Activated T-helper 1 cell treated with anti-CD3 and anti-CD28 coated beads, Interleukin-12 subunit alpha, Interleukin-12 subunit beta, Interleukin-2, Interleukin-4 antibody, amounts not matched to agents 30 ng/mL and 10 ng/mL and 1 ng/mL, durations not matched to agents 14 hours and 24 hours and 36 hours (primary cell): ENCODE measurements at regions not wholly inside any gene's neighbourhood (a gene's known extent, or its start where the extent isn't known, plus 50 kb on each side); places are given as distances from the start of the nearest gene placed in this dataset.

Experiments
- DNase-seq: peaks from one replicate; pipeline ENCODE4 v3.0.0; 2021; ENCODE audit warnings: low spot score
- H3K27ac Mint-ChIP-seq: one replicate; pipeline ENCODE4 v1.8.0; 2021; ENCODE audit warnings: mild to moderate bottlenecking, mixed read lengths
- H3K27me3 Mint-ChIP-seq: one replicate; pipeline ENCODE4 v1.8.0; 2022; ENCODE audit warnings: mild to moderate bottlenecking, moderate library complexity, mixed read lengths; ENCODE audit not compliant: insufficient read depth
- H3K36me3 Mint-ChIP-seq: one replicate; pipeline ENCODE4 v1.8.0; 2021; ENCODE audit warnings: low read depth, mixed read lengths
- H3K4me1 Mint-ChIP-seq: one replicate; pipeline ENCODE4 v1.8.0; 2021; ENCODE audit warnings: low read depth, mixed read lengths
- H3K4me3 Mint-ChIP-seq: one replicate; pipeline ENCODE4 v1.8.0; 2021; ENCODE audit warnings: mild to moderate bottlenecking, moderate library complexity, mixed read lengths
- H3K9me3 Mint-ChIP-seq: one replicate; pipeline ENCODE4 v1.8.0; 2021; ENCODE audit warnings: mixed read lengths
- intact Hi-C: fragments of 100-400 bp; cut with micrococcal nuclease; formaldehyde crosslinking; loops from one replicate; pipeline ENCODE4 v1.15.1; 2024

DNA sequence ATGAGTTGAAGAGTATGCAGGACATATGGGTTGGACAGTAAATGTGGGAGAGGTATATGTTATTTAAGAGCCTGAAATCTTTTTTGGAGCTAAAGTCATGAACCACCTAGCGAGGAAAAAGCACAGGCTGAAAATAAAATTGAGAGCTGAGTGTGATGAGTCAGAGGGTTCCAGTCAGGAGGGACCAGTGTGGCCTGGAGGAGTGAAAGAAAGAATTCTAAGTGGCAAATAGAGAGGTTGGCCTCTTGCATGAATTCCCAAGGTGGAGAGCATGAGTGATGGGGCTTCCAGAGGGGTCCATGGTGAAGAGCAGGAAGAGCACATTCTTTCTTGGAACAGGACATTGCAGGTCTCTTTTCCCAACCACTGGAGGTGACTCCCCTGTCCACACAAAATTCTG lies 282.6 kb downstream of the TDRD15 start:
- no peaks in the 10 kb centered on the region for H3K36me3 Mint-ChIP-seq
- no peaks in the 10 kb centered on the region for H3K9me3 Mint-ChIP-seq
- no peaks in the 10 kb centered on the region for H3K27me3 Mint-ChIP-seq
- no peak overlapping the region for H3K4me3 Mint-ChIP-seq
- no peak overlapping the region for H3K27ac Mint-ChIP-seq
- no peak for DNase-seq
- intact Hi-C loops, result no loop called here
- H3K4me1 Mint-ChIP-seq, result no peaks in the 10 kb centered on the region

DNA sequence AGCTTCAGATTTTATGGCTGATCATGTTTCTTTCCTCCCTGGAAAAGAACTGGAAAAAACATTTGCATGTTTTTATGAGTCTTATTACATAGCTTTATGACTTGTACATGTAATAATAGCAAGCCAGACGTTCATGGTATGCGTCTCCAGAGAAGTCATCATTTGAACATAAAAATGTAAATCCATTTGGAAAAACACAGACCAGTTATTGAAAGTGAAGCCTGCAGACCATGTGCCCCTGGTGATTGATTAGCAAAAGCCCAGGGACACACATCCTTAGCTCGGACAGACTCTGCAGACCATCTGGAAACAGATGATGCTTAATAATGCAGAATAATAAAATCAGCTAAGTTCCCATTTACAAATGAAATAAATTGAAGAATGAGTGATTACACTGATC lies 283.1 kb downstream of the TDRD15 start:
- Mint-ChIP-seq H3K9me3 (no peaks in the 10 kb centered on the region), H3K27ac (no peak overlapping the region)

DNA sequence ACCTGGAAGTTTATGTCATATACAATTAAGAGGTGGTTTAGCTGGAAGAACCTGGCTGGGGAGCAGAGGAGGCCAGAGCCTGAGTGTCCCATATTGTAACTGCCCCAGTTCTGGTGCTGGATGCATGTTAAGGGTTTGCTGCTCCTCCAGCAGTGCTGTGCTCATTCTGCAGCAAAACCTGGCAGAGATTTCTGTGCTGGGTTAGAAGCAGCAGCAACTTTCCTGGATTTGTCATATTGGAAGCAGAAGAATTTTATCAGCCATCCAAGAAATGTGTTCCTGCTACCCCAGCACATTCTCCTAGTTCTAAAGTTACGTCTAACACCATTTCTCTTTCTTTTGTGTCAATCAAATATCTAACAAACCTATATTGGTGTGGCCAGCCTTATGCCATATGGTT lies 284.1 kb downstream of the TDRD15 start:
- no peak overlapping the region for H3K27ac Mint-ChIP-seq
- H3K9me3 Mint-ChIP-seq, result no peaks in the 10 kb centered on the region
- no peaks in the 10 kb centered on the region for H3K4me1 Mint-ChIP-seq
- H3K27me3 Mint-ChIP-seq, result no peaks in the 10 kb centered on the region
- H3K4me3 Mint-ChIP-seq, result no peak overlapping the region
- DNase-seq, result no peak
- intact Hi-C loops, result no loop called here
- H3K36me3 Mint-ChIP-seq, result no peaks in the 10 kb centered on the region

More for the DNA sequence above, 283.1 kb downstream of the TDRD15 start:
- no peak for DNase-seq
- Mint-ChIP-seq H3K27me3 (no peaks in the 10 kb centered on the region), H3K4me3 (no peak overlapping the region), H3K36me3 (no peaks in the 10 kb centered on the region), H3K4me1 (no peaks in the 10 kb centered on the region)
- intact Hi-C loops, result no loop called here

DNA sequence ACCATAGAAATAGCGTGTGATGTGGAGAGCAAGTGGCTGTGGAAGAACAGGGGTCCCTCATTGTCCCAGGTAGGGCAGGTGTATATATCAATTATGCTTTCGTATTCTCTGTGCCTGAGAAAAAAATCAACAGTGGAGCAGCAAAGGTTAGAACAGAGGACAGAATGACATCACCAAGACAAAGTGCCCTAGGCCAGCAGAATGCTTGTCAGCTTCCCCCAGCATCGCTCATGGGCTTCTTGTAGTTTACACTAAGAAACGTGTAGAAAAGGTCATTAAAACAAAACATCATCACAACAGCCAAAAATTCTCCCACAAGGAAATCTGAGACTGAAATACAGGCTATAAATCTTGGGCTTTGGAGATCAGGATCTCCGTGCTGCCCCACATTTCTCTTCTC lies 288.0 kb downstream of the TDRD15 start:
- no peaks in the 10 kb centered on the region for H3K4me1 Mint-ChIP-seq
- no peaks in the 10 kb centered on the region for H3K27me3 Mint-ChIP-seq
- no peaks in the 10 kb centered on the region for H3K36me3 Mint-ChIP-seq
- peaks cover 3% of the 10 kb centered on the region for H3K9me3 Mint-ChIP-seq
- intact Hi-C loops, result no loop called here
- no peak overlapping the region for H3K27ac Mint-ChIP-seq
- no peak overlapping the region for H3K4me3 Mint-ChIP-seq
- no peak for DNase-seq

DNA sequence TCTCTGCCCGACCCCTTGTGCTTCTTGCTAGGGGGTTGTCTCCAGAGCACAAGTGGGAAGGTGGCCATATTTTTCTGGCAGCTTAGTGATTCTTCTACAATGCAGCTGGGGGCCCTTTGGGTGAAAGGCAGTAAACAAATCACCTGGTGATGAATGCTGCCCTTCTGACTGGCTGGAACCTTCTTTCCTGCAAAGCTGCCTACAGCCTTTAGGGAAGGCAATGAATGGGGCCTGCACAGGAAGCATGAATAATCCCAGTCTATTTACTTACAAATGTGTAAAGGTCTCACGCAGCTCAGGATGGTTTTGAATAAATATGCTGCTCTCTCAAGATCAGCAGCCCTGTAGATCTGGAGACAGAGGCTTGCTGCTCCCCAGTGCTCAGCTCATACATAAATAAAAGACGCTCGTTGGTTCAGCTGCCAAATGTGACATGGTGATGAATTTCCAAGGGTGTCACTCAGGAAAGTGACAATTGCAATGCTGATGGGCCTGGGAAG lies 289.2 kb downstream of the TDRD15 start:
- Mint-ChIP-seq H3K4me3 (no peak overlapping the region), H3K27ac (no peak overlapping the region), H3K4me1 (no peaks in the 10 kb centered on the region), H3K36me3 (no peaks in the 10 kb centered on the region), H3K9me3 (peaks cover 3% of the 10 kb centered on the region), H3K27me3 (no peaks in the 10 kb centered on the region)
- intact Hi-C loops, result no loop called here
- no peak for DNase-seq

DNA sequence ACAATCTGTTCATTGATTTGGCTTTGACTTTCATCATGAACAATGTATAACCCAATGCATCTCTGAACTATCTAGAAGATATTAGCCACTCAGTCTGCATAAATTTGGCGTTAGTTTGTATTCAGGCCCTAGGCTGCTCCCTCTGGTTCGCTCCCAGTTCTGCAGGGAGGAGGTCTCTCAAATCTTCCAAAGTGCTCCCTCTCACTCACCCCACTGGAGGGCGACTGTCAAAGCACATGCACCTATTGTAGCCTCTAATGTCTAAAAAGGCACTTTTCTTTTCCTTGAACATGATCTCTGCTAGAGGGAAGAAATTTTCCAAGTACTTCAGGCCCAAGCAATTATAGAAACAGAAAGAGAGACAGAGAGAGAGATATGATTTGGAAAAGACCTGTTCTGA lies 291.5 kb downstream of the TDRD15 start:
- H3K36me3 Mint-ChIP-seq, result no peaks in the 10 kb centered on the region
- DNase-seq, result no peak
- peaks cover 3% of the 10 kb centered on the region for H3K9me3 Mint-ChIP-seq
- H3K27ac Mint-ChIP-seq, result no peak overlapping the region
- no peaks in the 10 kb centered on the region for H3K27me3 Mint-ChIP-seq
- H3K4me3 Mint-ChIP-seq, result no peak overlapping the region
- intact Hi-C loops, result no loop called here
- H3K4me1 Mint-ChIP-seq, result no peaks in the 10 kb centered on the region

DNA sequence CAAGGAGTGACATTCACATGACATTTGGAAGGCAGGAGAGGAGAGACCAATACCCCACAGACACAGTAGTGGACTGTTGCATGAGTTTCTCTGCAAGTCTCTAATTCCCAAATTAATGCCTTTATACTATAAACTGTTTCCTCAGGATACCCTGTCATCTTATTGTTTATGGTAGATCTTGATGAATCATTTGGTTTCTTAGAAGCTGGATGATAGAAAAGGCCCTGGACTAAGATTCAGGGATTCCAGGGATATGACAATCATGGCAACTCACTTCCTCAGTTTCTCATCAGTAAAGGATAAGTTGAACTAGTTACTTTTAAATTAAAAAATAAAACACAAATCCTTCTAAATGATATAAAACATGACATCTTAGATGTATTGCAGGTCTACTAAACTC lies 292.5 kb downstream of the TDRD15 start:
- Mint-ChIP-seq H3K9me3 (peaks cover 3% of the 10 kb centered on the region), H3K4me3 (no peak overlapping the region), H3K36me3 (no peaks in the 10 kb centered on the region), H3K27ac (no peak overlapping the region), H3K4me1 (no peaks in the 10 kb centered on the region), H3K27me3 (no peaks in the 10 kb centered on the region)
- DNase-seq, result no peak
- intact Hi-C loops, result no loop called here

DNA sequence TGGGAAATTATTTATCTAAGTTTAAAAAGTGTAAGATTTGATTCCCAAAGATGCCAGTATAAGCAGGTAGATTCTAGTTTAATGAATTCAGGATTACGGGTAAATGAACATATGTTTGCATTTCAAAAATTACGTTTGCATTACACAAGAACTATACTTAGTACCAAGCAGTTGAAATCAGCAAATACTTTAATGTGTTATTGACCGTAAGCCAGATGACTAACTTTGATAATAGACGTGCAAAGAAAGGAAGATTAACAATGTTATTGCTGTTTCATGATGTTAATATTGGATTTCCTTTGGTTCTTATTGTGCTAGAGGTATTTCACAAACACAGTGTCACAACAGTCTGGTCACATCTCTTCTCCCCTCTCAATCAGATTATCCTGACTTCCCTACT lies 294.7 kb downstream of the TDRD15 start:
- DNase-seq, result no peak
- intact Hi-C loops, result no loop called here
- no peaks in the 10 kb centered on the region for H3K4me1 Mint-ChIP-seq
- no peaks in the 10 kb centered on the region for H3K36me3 Mint-ChIP-seq
- H3K27ac Mint-ChIP-seq, result no peak overlapping the region
- H3K9me3 Mint-ChIP-seq, result peaks cover 3% of the 10 kb centered on the region
- H3K4me3 Mint-ChIP-seq, result no peak overlapping the region
- H3K27me3 Mint-ChIP-seq, result no peaks in the 10 kb centered on the region

DNA sequence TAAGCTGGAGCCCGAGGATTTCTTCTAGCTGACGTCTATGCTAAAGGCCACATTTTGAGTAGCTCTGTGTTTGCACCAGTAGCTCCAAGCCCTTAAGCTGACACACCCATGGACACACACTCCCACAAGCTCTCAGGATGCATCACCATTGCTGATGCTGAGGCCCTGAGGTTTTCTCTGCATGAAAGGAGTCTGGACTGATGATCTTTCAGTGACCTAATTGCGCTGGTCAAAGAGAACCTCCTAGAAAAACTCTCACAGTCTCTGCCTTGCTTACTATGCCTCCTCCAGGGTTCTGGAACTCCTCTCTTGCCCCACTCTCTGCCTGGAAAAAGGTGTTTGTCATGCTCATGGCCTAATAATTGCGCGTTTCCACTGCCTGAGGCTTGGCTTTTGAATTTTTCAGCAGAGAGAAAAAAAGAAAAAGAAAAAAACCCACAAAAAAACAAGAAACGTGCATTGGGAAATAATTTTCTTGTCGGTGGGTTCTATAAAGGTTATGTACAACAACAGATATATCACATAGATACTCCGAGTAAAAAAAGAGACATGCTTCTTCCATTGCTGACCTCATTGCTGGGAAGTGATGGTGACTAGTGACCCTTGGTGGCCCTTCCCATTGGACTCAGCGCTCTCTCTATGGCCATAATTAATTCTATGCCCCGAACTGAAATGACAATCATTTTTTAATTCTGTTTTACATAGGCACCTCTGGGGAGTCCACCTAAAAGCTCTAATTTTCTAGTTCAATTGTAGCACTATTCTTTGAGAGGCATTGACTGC lies 297.0 kb downstream of the TDRD15 start:
- intact Hi-C loops, result no loop called here
- H3K4me3 Mint-ChIP-seq, result no peak overlapping the region
- H3K27ac Mint-ChIP-seq, result no peak overlapping the region
- H3K27me3 Mint-ChIP-seq, result no peaks in the 10 kb centered on the region
- no peaks in the 10 kb centered on the region for H3K36me3 Mint-ChIP-seq
- no peaks in the 10 kb centered on the region for H3K9me3 Mint-ChIP-seq
- H3K4me1 Mint-ChIP-seq, result no peaks in the 10 kb centered on the region
- DNase-seq, result no peak

DNA sequence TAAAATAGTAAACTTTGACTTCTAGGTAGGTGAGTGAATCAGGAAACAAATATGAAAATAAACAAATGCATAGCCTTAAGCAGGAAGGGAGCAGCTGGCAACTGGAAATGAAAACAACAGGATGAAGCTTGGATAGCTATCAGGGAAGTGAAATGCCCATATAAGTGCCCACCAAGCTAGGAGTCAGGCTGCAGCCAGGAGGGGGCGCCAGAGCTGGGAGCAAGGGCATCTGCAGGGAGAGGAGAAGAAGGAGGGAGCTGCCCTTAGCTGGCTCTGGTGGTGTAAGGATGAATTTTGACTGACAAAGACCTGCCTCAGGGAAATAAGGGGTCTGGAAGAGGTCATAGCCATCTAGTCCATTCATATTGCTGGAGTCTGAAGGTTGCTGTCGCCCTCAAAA lies 298.3 kb downstream of the TDRD15 start:
- H3K27me3 Mint-ChIP-seq, result no peaks in the 10 kb centered on the region
- H3K27ac Mint-ChIP-seq, result no peak overlapping the region
- H3K4me3 Mint-ChIP-seq, result no peak overlapping the region
- H3K36me3 Mint-ChIP-seq, result no peaks in the 10 kb centered on the region
- no peaks in the 10 kb centered on the region for H3K9me3 Mint-ChIP-seq
- DNase-seq, result no peak
- intact Hi-C loops, result no loop called here
- no peaks in the 10 kb centered on the region for H3K4me1 Mint-ChIP-seq

DNA sequence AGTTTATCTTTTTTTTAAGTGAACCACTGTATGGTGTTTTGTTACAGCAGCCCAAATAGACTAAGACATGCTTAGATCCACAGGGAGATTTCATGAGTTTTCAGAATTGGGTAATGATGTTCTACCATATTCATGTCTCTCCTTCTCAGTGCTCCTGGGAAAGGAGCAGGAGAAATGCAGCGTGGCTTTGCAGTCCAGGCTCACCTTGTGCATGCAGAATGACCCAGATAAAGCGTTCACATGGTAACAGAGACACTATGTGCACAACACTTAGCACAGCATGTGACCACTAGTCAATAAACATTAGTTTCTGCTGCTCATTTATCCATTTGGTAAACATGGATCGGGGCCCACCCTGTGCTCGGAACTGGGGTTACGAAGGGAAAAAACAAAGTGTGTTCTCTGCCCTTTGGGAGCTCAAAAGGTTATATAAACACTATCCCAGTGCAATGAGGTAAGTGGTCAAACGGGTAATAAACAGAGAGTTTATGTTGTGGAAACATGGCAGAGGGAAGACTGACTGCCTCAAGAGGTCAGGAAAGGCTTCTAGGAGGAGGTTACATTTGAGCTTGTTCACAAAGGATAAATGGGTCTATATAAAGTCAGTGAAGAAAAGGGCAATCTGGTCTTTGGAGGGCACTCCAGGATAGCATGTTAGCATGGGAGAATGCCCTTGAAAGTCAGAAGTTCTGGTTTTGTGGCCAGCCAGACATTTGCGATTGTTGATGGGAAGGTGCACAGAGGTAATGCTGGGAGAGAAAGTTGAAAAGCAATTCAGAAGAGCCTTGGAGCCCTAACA lies 299.2 kb downstream of the TDRD15 start:
- Mint-ChIP-seq H3K27ac (no peak overlapping the region), H3K4me1 (peaks cover 7% of the 10 kb centered on the region), H3K4me3 (no peak overlapping the region), H3K9me3 (peaks cover 6% of the 10 kb centered on the region), H3K36me3 (no peaks in the 10 kb centered on the region), H3K27me3 (no peaks in the 10 kb centered on the region)
- intact Hi-C loops, result no loop called here
- no peak for DNase-seq

DNA sequence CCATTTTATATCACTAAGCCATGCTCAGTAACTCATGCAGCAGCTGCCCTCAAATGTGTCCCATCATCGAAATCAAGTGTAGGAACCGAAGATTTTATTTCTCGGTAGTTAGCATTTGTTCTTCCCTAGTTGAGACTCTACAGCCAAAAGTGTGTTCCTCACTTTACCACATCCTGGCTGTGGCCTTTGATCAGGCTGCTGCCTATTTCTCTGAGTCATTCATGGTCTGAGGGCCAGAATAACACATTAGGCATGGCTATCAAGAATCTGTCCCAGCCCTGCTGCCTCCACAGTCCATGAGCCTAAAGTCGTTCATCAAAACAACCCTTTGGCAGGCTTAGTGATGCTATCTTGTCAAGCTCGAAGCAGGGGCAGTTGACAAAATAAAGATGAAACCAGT lies 300.1 kb downstream of the TDRD15 start:
- H3K4me3 Mint-ChIP-seq, result no peak overlapping the region
- peaks cover 8% of the 10 kb centered on the region for H3K4me1 Mint-ChIP-seq
- no peak overlapping the region for H3K27ac Mint-ChIP-seq
- intact Hi-C loops, result no loop called here
- peaks cover 9% of the 10 kb centered on the region for H3K9me3 Mint-ChIP-seq
- DNase-seq, result no peak
- no peaks in the 10 kb centered on the region for H3K36me3 Mint-ChIP-seq
- H3K27me3 Mint-ChIP-seq, result no peaks in the 10 kb centered on the region

DNA sequence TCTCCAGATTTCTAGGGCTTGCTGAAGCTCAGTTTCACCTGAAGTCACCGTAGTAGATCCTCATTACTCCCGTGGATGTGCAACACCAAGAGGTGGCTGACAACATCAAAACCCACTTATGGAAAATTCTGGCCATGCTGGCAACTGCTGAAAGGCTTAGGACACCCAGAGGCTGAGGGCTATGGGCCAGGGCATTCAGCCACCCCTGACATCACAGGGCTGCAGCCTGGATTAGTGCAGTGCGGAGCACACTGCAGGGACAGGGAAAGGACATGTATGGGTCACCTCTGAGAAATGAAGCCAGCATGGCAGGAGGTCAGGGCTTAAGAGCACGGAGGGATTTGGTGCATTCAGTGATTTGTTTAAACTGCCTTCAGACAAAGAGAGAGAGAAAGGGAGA lies 300.6 kb downstream of the TDRD15 start:
- DNase-seq, result no peak
- Mint-ChIP-seq H3K27me3 (no peaks in the 10 kb centered on the region), H3K4me3 (no peak overlapping the region), H3K9me3 (peaks cover 9% of the 10 kb centered on the region), H3K36me3 (no peaks in the 10 kb centered on the region), H3K27ac (no peak overlapping the region), H3K4me1 (peaks cover 8% of the 10 kb centered on the region)
- intact Hi-C loops, result no loop called here
